ENCODE measurements at regions not wholly inside any gene's neighbourhood (a gene's known extent, or its start where the extent isn't known, plus 50 kb on each side); places are given as distances from the start of the nearest gene placed in this dataset.
"Not testable (repeated sequence)": the region's sequence is repeated elsewhere in the genome, so short reads cannot be mapped to it uniquely, and the experiment has no call there.

DNA sequence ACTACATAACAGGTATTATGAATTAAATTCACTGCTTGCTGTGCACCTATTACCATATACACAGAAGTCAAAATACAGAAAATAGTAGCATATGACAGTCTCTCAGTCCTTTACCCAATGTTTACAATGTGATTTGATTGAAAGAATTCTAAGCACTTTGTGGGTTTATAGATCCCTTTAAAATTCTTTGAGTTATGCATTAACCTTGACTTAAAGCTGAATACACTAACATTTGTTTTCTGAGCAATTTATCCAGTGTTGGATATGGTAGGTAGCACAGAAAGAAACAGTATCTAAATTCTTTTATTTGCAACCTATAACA lies 230.8 kb upstream of the DDI1 start:
- Histone ChIP-seq H3K4me3 (ENCODE audit: insufficient read depth, low read depth, low read length, poor library complexity, severe bottlenecking) (no peak overlapping the region), H3K9me3 (ENCODE audit: control insufficient read depth, low read length) (no peaks in the 10 kb centered on the region), H3K4me1 (ENCODE audit: control insufficient read depth, insufficient read depth, low read length, poor library complexity, severe bottlenecking) (no peaks in the 10 kb centered on the region), H3K36me3 (ENCODE audit: control insufficient read depth, insufficient read depth, low read length) (no peaks in the 10 kb centered on the region), H3K27ac (ENCODE audit: insufficient read depth, low read length, poor library complexity, severe bottlenecking) (no peak overlapping the region), H3K27me3 (replicated peaks; ENCODE audit: control insufficient read depth, insufficient read depth, low read length, poor library complexity, severe bottlenecking) (no peaks in the 10 kb centered on the region)
- DNase-seq = no peak

DNA sequence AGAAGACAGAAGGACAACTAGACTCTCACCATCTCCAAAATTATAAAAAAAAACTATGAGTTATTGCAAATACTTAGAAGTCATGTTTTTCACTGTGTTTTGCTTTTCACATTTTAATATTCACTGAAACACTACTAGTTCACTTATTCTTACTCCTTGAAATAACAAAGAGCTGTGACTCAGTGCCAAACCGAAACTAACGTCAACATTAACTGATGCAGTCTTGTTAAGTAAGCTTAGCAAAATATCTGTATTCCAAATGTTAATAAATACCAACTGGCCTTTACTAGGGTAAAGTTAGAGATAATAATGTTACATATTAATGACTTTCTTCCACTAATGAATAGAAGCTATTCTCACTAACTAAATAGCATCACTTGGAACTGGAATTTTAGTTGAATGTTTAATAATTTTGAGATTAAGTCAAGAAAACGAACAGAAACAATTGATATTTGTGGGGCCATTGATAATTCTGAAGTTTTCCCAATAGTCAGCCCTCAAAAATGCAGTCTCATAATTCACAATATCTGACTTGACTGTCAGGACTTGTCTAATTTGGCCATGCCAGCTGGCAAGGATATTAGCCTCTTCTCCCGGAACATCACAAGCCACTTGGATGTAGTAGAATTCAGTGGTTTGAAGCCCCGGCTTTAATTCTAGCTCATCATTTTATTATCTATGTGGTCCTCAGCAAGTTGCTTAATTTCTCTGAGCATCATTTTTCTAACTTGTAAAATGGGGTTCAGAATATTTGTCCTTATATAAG lies 230.1 kb upstream of the DDI1 start:
- no peak for DNase-seq
- H3K9me3 ChIP-seq (ENCODE audit: control insufficient read depth, low read length) = no peaks in the 10 kb centered on the region

DNA sequence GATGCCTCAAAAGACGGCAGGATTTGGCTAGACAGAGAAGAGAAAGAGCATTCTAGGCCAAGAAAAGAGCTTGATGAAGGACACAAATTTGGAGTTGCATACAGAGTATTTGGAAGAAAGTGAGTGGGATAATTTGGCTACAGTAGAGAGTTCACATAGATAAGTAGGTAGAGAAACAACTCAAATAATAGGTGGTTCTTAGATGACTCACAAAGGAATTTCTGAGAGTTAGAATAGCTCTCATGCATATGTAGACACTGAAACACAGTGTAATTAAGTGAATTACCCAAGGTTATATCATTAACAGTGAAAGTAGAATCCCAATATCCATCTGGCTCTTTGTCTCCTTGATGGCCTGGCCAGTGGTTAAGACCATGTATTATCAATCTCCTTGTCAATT lies 228.6 kb upstream of the DDI1 start:
- Histone ChIP-seq H3K36me3 (ENCODE audit: control insufficient read depth, insufficient read depth, low read length) (no peaks in the 10 kb centered on the region), H3K4me1 (ENCODE audit: control insufficient read depth, insufficient read depth, low read length, poor library complexity, severe bottlenecking) (no peaks in the 10 kb centered on the region), H3K27me3 (replicated peaks; ENCODE audit: control insufficient read depth, insufficient read depth, low read length, poor library complexity, severe bottlenecking) (no peaks in the 10 kb centered on the region), H3K27ac (ENCODE audit: insufficient read depth, low read length, poor library complexity, severe bottlenecking) (no peak overlapping the region), H3K9me3 (ENCODE audit: control insufficient read depth, low read length) (no peaks in the 10 kb centered on the region), H3K4me3 (ENCODE audit: insufficient read depth, low read depth, low read length, poor library complexity, severe bottlenecking) (no peak overlapping the region)
- DNase-seq = no peak

More for the DNA sequence above, 230.1 kb upstream of the DDI1 start:
- Histone ChIP-seq H3K4me3 (ENCODE audit: insufficient read depth, low read depth, low read length, poor library complexity, severe bottlenecking) (no peak overlapping the region), H3K36me3 (ENCODE audit: control insufficient read depth, insufficient read depth, low read length) (no peaks in the 10 kb centered on the region), H3K27me3 (replicated peaks; ENCODE audit: control insufficient read depth, insufficient read depth, low read length, poor library complexity, severe bottlenecking) (no peaks in the 10 kb centered on the region), H3K4me1 (ENCODE audit: control insufficient read depth, insufficient read depth, low read length, poor library complexity, severe bottlenecking) (no peaks in the 10 kb centered on the region), H3K27ac (ENCODE audit: insufficient read depth, low read length, poor library complexity, severe bottlenecking) (no peak overlapping the region)

DNA sequence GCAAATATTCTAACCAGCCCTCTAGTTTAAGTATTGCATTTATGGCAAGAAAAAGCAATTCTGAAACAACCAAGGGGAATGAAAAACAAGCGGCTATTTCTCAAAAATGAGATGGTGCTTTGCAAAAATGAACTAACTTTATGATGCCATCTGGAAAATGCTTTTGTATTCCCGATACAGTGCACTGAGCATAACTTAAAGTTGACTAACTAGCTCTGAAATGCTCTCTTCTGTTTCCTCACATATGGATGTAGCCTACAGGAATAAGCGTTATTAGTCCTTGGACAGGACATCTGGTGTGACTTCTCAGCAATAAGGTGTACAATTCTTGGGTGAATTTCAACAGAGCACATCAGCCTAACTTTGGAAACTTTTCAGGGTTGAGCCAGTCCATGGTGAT lies 228.2 kb upstream of the DDI1 start:
- Histone ChIP-seq H3K27ac (ENCODE audit: insufficient read depth, low read length, poor library complexity, severe bottlenecking) (no peak overlapping the region), H3K36me3 (ENCODE audit: control insufficient read depth, insufficient read depth, low read length) (no peaks in the 10 kb centered on the region), H3K27me3 (replicated peaks; ENCODE audit: control insufficient read depth, insufficient read depth, low read length, poor library complexity, severe bottlenecking) (no peaks in the 10 kb centered on the region), H3K9me3 (ENCODE audit: control insufficient read depth, low read length) (no peaks in the 10 kb centered on the region), H3K4me1 (ENCODE audit: control insufficient read depth, insufficient read depth, low read length, poor library complexity, severe bottlenecking) (no peaks in the 10 kb centered on the region), H3K4me3 (ENCODE audit: insufficient read depth, low read depth, low read length, poor library complexity, severe bottlenecking) (no peak overlapping the region)
- no peak for DNase-seq

- Histone ChIP-seq H3K4me3 (ENCODE audit: insufficient read depth, low read depth, low read length, poor library complexity, severe bottlenecking) (no peak overlapping the region), H3K27ac (ENCODE audit: insufficient read depth, low read length, poor library complexity, severe bottlenecking) (no peak overlapping the region), H3K36me3 (ENCODE audit: control insufficient read depth, insufficient read depth, low read length) (no peaks in the 10 kb centered on the region), H3K9me3 (ENCODE audit: control insufficient read depth, low read length) (no peaks in the 10 kb centered on the region), H3K4me1 (ENCODE audit: control insufficient read depth, insufficient read depth, low read length, poor library complexity, severe bottlenecking) (no peaks in the 10 kb centered on the region), H3K27me3 (replicated peaks; ENCODE audit: control insufficient read depth, insufficient read depth, low read length, poor library complexity, severe bottlenecking) (no peaks in the 10 kb centered on the region)
- DNase-seq = no peak
These were observed 224.5 kb upstream of the DDI1 start for GRCh38 chr11:103811870-103812455.

GRCh38 chr11:103812680-103813079 lies 223.8 kb upstream of the DDI1 start:
- Histone ChIP-seq H3K36me3 (ENCODE audit: control insufficient read depth, insufficient read depth, low read length) (no peaks in the 10 kb centered on the region), H3K27ac (ENCODE audit: insufficient read depth, low read length, poor library complexity, severe bottlenecking) (no peak overlapping the region), H3K4me3 (ENCODE audit: insufficient read depth, low read depth, low read length, poor library complexity, severe bottlenecking) (no peak overlapping the region), H3K27me3 (replicated peaks; ENCODE audit: control insufficient read depth, insufficient read depth, low read length, poor library complexity, severe bottlenecking) (no peaks in the 10 kb centered on the region), H3K9me3 (ENCODE audit: control insufficient read depth, low read length) (no peaks in the 10 kb centered on the region), H3K4me1 (ENCODE audit: control insufficient read depth, insufficient read depth, low read length, poor library complexity, severe bottlenecking) (no peaks in the 10 kb centered on the region)
- no peak for DNase-seq

DNA sequence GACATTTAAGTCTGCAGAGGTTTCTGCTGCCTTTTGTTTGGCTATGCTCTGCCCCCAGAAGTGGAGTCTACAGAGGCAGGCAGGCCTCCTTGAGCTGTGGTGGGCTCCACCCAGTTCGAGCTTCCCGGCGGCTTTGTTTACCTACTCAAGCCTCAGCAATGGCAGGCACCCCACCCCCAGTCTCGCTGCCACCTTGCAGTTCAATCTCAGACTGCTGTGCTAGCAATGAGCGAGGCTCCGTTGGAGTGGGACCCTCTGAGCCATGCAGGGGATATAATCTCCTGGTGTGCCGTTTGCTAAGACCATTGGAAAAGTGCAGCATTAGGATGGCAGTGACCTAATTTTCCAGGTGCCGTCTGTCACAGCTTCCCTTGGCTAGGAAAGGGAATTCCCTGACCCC lies 216.1 kb upstream of the DDI1 start:
- not testable (repeated sequence) for H3K4me3 ChIP-seq (ENCODE audit: insufficient read depth, low read depth, low read length, poor library complexity, severe bottlenecking); H3K4me1 ChIP-seq (ENCODE audit: control insufficient read depth, insufficient read depth, low read length, poor library complexity, severe bottlenecking); H3K36me3 ChIP-seq (ENCODE audit: control insufficient read depth, insufficient read depth, low read length); H3K9me3 ChIP-seq (ENCODE audit: control insufficient read depth, low read length); DNase-seq; H3K27ac ChIP-seq (ENCODE audit: insufficient read depth, low read length, poor library complexity, severe bottlenecking); H3K27me3 ChIP-seq (replicated peaks; ENCODE audit: control insufficient read depth, insufficient read depth, low read length, poor library complexity, severe bottlenecking)

GRCh38 chr11:103824116-103824515 lies 212.3 kb upstream of the DDI1 start:
- DNase-seq = no peak
- Histone ChIP-seq H3K9me3 (ENCODE audit: control insufficient read depth, low read length) (no peaks in the 10 kb centered on the region), H3K27me3 (replicated peaks; ENCODE audit: control insufficient read depth, insufficient read depth, low read length, poor library complexity, severe bottlenecking) (no peaks in the 10 kb centered on the region), H3K4me3 (ENCODE audit: insufficient read depth, low read depth, low read length, poor library complexity, severe bottlenecking) (no peak overlapping the region), H3K27ac (ENCODE audit: insufficient read depth, low read length, poor library complexity, severe bottlenecking) (no peak overlapping the region), H3K4me1 (ENCODE audit: control insufficient read depth, insufficient read depth, low read length, poor library complexity, severe bottlenecking) (no peaks in the 10 kb centered on the region), H3K36me3 (ENCODE audit: control insufficient read depth, insufficient read depth, low read length) (no peaks in the 10 kb centered on the region)

GRCh38 chr11:103825469-103825868 lies 211.0 kb upstream of the DDI1 start:
- DNase-seq = no peak
- H3K27me3 ChIP-seq (replicated peaks; ENCODE audit: control insufficient read depth, insufficient read depth, low read length, poor library complexity, severe bottlenecking) = no peaks in the 10 kb centered on the region
- H3K4me3 ChIP-seq (ENCODE audit: insufficient read depth, low read depth, low read length, poor library complexity, severe bottlenecking) = no peak overlapping the region
- H3K27ac ChIP-seq (ENCODE audit: insufficient read depth, low read length, poor library complexity, severe bottlenecking) = no peak overlapping the region
- no peaks in the 10 kb centered on the region for H3K36me3 ChIP-seq (ENCODE audit: control insufficient read depth, insufficient read depth, low read length)
- no peaks in the 10 kb centered on the region for H3K4me1 ChIP-seq (ENCODE audit: control insufficient read depth, insufficient read depth, low read length, poor library complexity, severe bottlenecking)
- no peaks in the 10 kb centered on the region for H3K9me3 ChIP-seq (ENCODE audit: control insufficient read depth, low read length)

- Histone ChIP-seq H3K36me3 (ENCODE audit: control insufficient read depth, insufficient read depth, low read length) (no peaks in the 10 kb centered on the region), H3K27ac (ENCODE audit: insufficient read depth, low read length, poor library complexity, severe bottlenecking) (no peak overlapping the region), H3K27me3 (replicated peaks; ENCODE audit: control insufficient read depth, insufficient read depth, low read length, poor library complexity, severe bottlenecking) (no peaks in the 10 kb centered on the region), H3K9me3 (ENCODE audit: control insufficient read depth, low read length) (no peaks in the 10 kb centered on the region), H3K4me3 (ENCODE audit: insufficient read depth, low read depth, low read length, poor library complexity, severe bottlenecking) (no peak overlapping the region), H3K4me1 (ENCODE audit: control insufficient read depth, insufficient read depth, low read length, poor library complexity, severe bottlenecking) (no peaks in the 10 kb centered on the region)
- no peak for DNase-seq
These were observed 209.6 kb upstream of the DDI1 start for GRCh38 chr11:103826856-103827255.

Measured in effector memory CD4-positive, alpha-beta T cell (primary cell).